ENCODE measurements at regions not wholly inside any gene's neighbourhood (a gene's known extent, or its start where the extent isn't known, plus 50 kb on each side); places are given as distances from the start of the nearest gene placed in this dataset.
"Not testable (repeated sequence)": the region's sequence is repeated elsewhere in the genome, so short reads cannot be mapped to it uniquely, and the experiment has no call there.

GRCh38 chr19:13652810-13653590 is 111.3 kb upstream of the MRI1 start:
- DNase-seq = peak; percentile 70

- DNase-seq = no peak
Observed at GRCh38 chr19:13646758-13647157, 117.6 kb upstream of the MRI1 start.

GRCh38 chr19:13644645-13645044 is 119.7 kb upstream of the MRI1 start:
- no peak for DNase-seq

GRCh38 chr19:13640611-13641010 is 123.7 kb upstream of the MRI1 start:
- no peak for DNase-seq

GRCh38 chr19:13639342-13639929 is 124.9 kb upstream of the MRI1 start:
- DNase-seq = no peak

GRCh38 chr19:13637664-13638063 is 126.7 kb upstream of the MRI1 start:
- DNase-seq = no peak

GRCh38 chr19:13634658-13635057 is 128.4 kb upstream of the CACNA1A start:
- no peak for DNase-seq

- DNase-seq = no peak
Observed at GRCh38 chr19:13633522-13633922, 127.2 kb upstream of the CACNA1A start.

- DNase-seq = peak; percentile 98
Observed at GRCh38 chr19:13633109-13633508, 126.8 kb upstream of the CACNA1A start.

- not testable (repeated sequence) for DNase-seq
Observed at GRCh38 chr19:13632164-13632563, 125.9 kb upstream of the CACNA1A start.

GRCh38 chr19:13629687-13630357 is 123.5 kb upstream of the CACNA1A start:
- DNase-seq = no peak

GRCh38 chr19:13627531-13627930 is 121.3 kb upstream of the CACNA1A start:
- no peak for DNase-seq

GRCh38 chr19:13623716-13624710 is 117.7 kb upstream of the CACNA1A start:
- DNase-seq = peak; percentile 23

GRCh38 chr19:13622766-13623715 is 116.8 kb upstream of the CACNA1A start:
- DNase-seq = no peak

- DNase-seq = no peak
Observed at GRCh38 chr19:13621413-13621812, 115.1 kb upstream of the CACNA1A start.

- DNase-seq = no peak
Observed at GRCh38 chr19:13619203-13619632, 112.9 kb upstream of the CACNA1A start.

GRCh38 chr19:13615890-13616289 is 109.6 kb upstream of the CACNA1A start:
- no peak for DNase-seq

GRCh38 chr19:13613447-13613846 is 107.2 kb upstream of the CACNA1A start:
- peak; percentile 81 for DNase-seq

GRCh38 chr19:13611596-13611995 is 105.3 kb upstream of the CACNA1A start:
- no peak for DNase-seq

- peak; percentile 96 for DNase-seq
Observed at GRCh38 chr19:13610039-13610691, 103.9 kb upstream of the CACNA1A start.

- no peak for DNase-seq
Observed at GRCh38 chr19:13606156-13606555, 99.9 kb upstream of the CACNA1A start.
